Neural cell (in vitro differentiated cells): ENCODE measurements at regions not wholly inside any gene's neighbourhood (a gene's known extent, or its start where the extent isn't known, plus 50 kb on each side); places are given as distances from the start of the nearest gene placed in this dataset.

Experiments
- CTCF ChIP-seq: fragments of 450-650 bp; IDR thresholded peaks from 2 replicates; pipeline ENCODE4 v1.5.1; 2014; ENCODE audit warnings: antibody characterized with exemption, mild to moderate bottlenecking, moderate library complexity; ENCODE audit not compliant: poor library complexity, severe bottlenecking
- EP300 ChIP-seq: fragments of 450-650 bp; conservative IDR thresholded peaks from 2 replicates; pipeline ENCODE4 v1.6.1; 2014; ENCODE audit warnings: antibody characterized with exemption, mild to moderate bottlenecking, moderate library complexity; ENCODE audit not compliant: poor library complexity, severe bottlenecking
- EZH2 ChIP-seq: fragments of 200-600, 300-800 bp; shearing (Covaris generic), sonication (generic); IDR thresholded peaks from 2 replicates; pipeline ENCODE4 v1.6.1; 2014; ENCODE audit warnings: antibody characterized with exemption, low read length, borderline replicate concordance, mild to moderate bottlenecking; ENCODE audit not compliant: insufficient read depth, poor library complexity, severe bottlenecking
- MXI1 ChIP-seq: fragments of 450-650 bp; conservative IDR thresholded peaks from 2 replicates; pipeline ENCODE4 v1.6.1; 2014; ENCODE audit warnings: antibody characterized with exemption, mild to moderate bottlenecking; ENCODE audit not compliant: poor library complexity, severe bottlenecking
- POLR2AphosphoS5 ChIP-seq: IDR thresholded peaks from 2 replicates; pipeline ENCODE4 v1.6.1; 2012
- RAD21 ChIP-seq: fragments of 450-650 bp; conservative IDR thresholded peaks from 2 replicates; pipeline ENCODE4 v1.6.1; 2014; ENCODE audit warnings: antibody characterized with exemption, mild to moderate bottlenecking, moderate library complexity
- REST ChIP-seq: IDR thresholded peaks from 2 replicates; pipeline ENCODE4 v1.6.1; 2012; ENCODE audit warnings: borderline replicate concordance
- SMC3 ChIP-seq: fragments of 450-650 bp; conservative IDR thresholded peaks from 2 replicates; pipeline ENCODE4 v1.6.1; 2014; ENCODE audit warnings: antibody characterized with exemption, mild to moderate bottlenecking, moderate library complexity; ENCODE audit not compliant: poor library complexity
- TAF1 ChIP-seq: IDR thresholded peaks from 2 replicates; pipeline ENCODE4 v1.6.1; 2012; ENCODE audit warnings: low read depth

GRCh38 chr7:79610313-79610712 lies 156.8 kb upstream of the MAGI2 start:
- TF ChIP-seq EP300 (no peak), CTCF (no peak), EZH2 (no peak), RAD21 (no peak), POLR2AphosphoS5 (no peak), MXI1 (no peak), REST (no peak), SMC3 (no peak), TAF1 (no peak)
